NT2/D1 (cell line): ENCODE measurements at regions not wholly inside any gene's neighbourhood (a gene's known extent, or its start where the extent isn't known, plus 50 kb on each side); places are given as distances from the start of the nearest gene placed in this dataset.

ENCODE experiments used
- DNase-seq: peaks from one replicate; pipeline ENCODE4 v3.0.0-alpha.2; 2011; ENCODE audit warnings: low read depth, low spot score
- H3K27me3 ChIP-seq: 2 replicates; pipeline ENCODE4 v1.6.0; 2011; ENCODE audit warnings: mild to moderate bottlenecking; ENCODE audit not compliant: insufficient read length, insufficient read depth
- H3K36me3 ChIP-seq: 2 replicates; pipeline ENCODE4 v1.6.1; 2011; ENCODE audit warnings: mild to moderate bottlenecking, low read length, mixed read lengths; ENCODE audit not compliant: insufficient read depth, insufficient read length
- H3K4me1 ChIP-seq: 2 replicates; pipeline ENCODE4 v1.5.1; 2011; ENCODE audit not compliant: insufficient read depth, insufficient read length
- H3K4me3 ChIP-seq: 2 replicates; pipeline ENCODE4 v1.5.1; 2011; ENCODE audit warnings: low read depth; ENCODE audit not compliant: insufficient read length
- H3K9ac ChIP-seq: 2 replicates; pipeline ENCODE4 v1.6.0; 2011; ENCODE audit warnings: low read depth; ENCODE audit not compliant: insufficient read length
- H3K9me3 ChIP-seq: 2 replicates; pipeline ENCODE4 v1.5.1; 2011; ENCODE audit warnings: mild to moderate bottlenecking, low read length; ENCODE audit not compliant: insufficient read depth
- SUZ12 ChIP-seq: IDR thresholded peaks from 2 replicates; pipeline ENCODE4 v1.6.1; 2011; ENCODE audit not compliant: insufficient read length, insufficient read depth; ENCODE audit errors: extremely low read depth
- YY1 ChIP-seq: IDR thresholded peaks from 2 replicates; pipeline ENCODE4 v1.6.1; 2011; ENCODE audit not compliant: insufficient read length, insufficient read depth
- ZNF274 ChIP-seq: IDR thresholded peaks from 2 replicates; pipeline ENCODE4 v1.6.1; 2011; ENCODE audit warnings: mild to moderate bottlenecking, low read depth, low read length

DNA sequence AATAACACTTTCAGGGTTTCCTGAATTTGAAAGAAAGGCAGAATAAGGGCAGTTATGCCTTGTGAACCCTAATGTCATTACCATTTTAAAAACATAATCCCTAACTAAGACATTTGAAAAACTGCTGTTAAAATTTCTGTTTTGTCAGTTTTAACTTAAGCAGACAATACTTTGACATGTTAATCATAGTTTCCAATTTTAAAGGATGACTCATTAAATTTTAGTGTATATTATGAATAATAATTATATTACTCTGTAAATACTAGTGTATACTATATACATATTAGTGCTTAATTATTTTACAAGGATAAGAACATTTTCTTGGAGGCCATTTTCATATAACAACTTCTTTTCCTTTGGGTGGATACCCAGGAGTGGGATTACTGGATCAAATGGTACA lies 553.1 kb upstream of the BCHE start:
- Histone ChIP-seq H3K9ac (no peak overlapping the region), H3K4me3 (no peak overlapping the region), H3K27me3 (no peaks in the 10 kb centered on the region), H3K36me3 (no peaks in the 10 kb centered on the region), H3K9me3 (no peaks in the 10 kb centered on the region), H3K4me1 (no peaks in the 10 kb centered on the region)
- DNase-seq, result no peak
- TF ChIP-seq ZNF274, result no peak
- TF ChIP-seq SUZ12, result no peak
- no peak for TF ChIP-seq YY1

GRCh38 chr3:166388321-166388720 lies 551.1 kb upstream of the BCHE start:
- H3K36me3 ChIP-seq, result no peaks in the 10 kb centered on the region

DNA sequence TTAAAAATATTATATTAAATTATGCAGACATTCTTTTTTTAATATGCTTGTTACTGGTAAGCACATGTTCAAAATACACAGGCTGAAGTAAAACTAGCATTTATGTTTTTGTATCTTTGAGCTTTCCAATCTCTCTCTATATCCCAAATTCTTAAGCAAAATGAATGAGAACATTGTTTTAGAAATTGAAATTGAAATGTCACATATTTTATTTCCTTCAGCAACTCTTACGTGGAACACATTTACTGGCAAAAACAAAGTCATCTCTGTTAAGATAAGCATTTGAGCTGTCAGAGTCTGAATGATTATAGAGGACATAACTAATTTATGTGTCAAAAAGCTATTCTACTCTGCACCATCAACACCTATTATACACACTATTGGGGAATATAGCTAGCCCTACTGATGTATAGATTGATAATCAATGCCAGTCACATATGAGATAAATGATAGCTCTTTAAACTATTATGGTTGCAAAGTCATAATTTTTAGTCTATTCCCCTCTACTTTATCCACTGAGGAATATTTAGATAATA lies 535.4 kb upstream of the BCHE start:
- no peaks in the 10 kb centered on the region for H3K27me3 ChIP-seq
- H3K9ac ChIP-seq, result no peak overlapping the region
- DNase-seq, result no peak
- H3K36me3 ChIP-seq, result no peaks in the 10 kb centered on the region
- H3K4me1 ChIP-seq, result no peaks in the 10 kb centered on the region
- H3K4me3 ChIP-seq, result no peak overlapping the region
- TF ChIP-seq YY1, result no peak
- no peak for TF ChIP-seq SUZ12
- TF ChIP-seq ZNF274, result no peak
- no peaks in the 10 kb centered on the region for H3K9me3 ChIP-seq

More at GRCh38 chr3:166388321-166388720, 551.1 kb upstream of the BCHE start:
- H3K9ac ChIP-seq, result no peak overlapping the region
- H3K27me3 ChIP-seq, result no peaks in the 10 kb centered on the region
- no peaks in the 10 kb centered on the region for H3K9me3 ChIP-seq
- TF ChIP-seq YY1 (no peak), ZNF274 (no peak), SUZ12 (no peak)
- no peak overlapping the region for H3K4me3 ChIP-seq
- H3K4me1 ChIP-seq, result no peaks in the 10 kb centered on the region
- DNase-seq, result no peak

DNA sequence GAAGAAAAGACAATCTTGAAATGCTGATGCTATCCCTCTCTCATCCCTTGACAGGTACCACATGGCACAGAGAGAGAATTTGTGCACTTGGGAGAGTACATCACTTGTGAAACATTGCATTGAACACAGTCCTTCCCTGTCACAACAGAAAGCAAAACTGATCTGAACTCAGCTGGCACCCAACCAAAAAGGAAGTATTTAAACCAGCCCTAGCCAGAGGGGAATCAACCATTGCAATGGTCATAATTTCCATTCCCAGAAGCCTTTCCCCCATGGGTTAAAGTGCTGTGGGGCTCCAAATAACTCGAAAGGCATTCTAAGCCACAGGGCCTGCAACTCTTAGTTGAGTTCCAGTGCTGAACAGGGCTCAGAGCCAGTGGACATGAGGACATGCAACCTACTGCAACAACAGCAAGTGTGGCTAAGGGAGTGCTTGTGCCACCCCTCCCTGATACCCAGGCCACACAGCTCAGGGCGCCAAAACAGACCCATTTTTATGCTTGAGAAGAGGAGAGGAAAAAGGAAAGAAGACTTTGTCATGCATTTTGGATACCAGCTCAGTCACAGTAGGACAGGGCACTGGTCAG lies 530.8 kb upstream of the BCHE start:
- TF ChIP-seq ZNF274 (no peak), YY1 (no peak), SUZ12 (no peak)
- H3K27me3 ChIP-seq, result no peaks in the 10 kb centered on the region
- H3K9ac ChIP-seq, result no peak overlapping the region
- H3K4me1 ChIP-seq, result no peaks in the 10 kb centered on the region
- H3K4me3 ChIP-seq, result no peak overlapping the region
- no peaks in the 10 kb centered on the region for H3K9me3 ChIP-seq
- DNase-seq, result no peak
- no peaks in the 10 kb centered on the region for H3K36me3 ChIP-seq

DNA sequence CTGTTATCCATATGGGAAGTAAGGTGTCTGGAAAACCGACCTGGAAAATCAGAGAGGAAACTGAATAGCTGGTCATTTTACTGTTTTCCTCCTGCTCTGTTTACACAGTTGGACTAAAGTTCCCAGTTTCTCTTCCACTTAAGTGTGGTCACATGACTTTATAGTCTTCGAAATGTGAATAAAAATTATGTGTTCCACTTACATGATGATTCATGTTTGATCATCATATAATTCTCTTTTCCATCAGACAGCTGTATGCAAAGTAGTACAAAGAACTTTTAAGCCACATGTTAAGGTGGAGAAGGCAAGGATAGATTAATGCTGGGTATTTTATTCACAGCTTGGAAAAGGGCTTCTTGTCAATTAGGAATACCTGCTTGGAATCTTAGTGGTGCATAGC lies 525.5 kb upstream of the BCHE start:
- DNase-seq, result no peak
- no peak overlapping the region for H3K4me3 ChIP-seq
- no peaks in the 10 kb centered on the region for H3K27me3 ChIP-seq
- no peaks in the 10 kb centered on the region for H3K36me3 ChIP-seq
- no peaks in the 10 kb centered on the region for H3K9me3 ChIP-seq
- no peak overlapping the region for H3K9ac ChIP-seq
- H3K4me1 ChIP-seq, result no peaks in the 10 kb centered on the region
- TF ChIP-seq ZNF274 (no peak), YY1 (no peak), SUZ12 (no peak)

GRCh38 chr3:166360720-166361119 lies 523.5 kb upstream of the BCHE start:
- Histone ChIP-seq H3K9ac (no peak overlapping the region), H3K4me3 (no peak overlapping the region), H3K27me3 (no peaks in the 10 kb centered on the region), H3K9me3 (no peaks in the 10 kb centered on the region), H3K36me3 (no peaks in the 10 kb centered on the region), H3K4me1 (no peaks in the 10 kb centered on the region)
- no peak for DNase-seq
- TF ChIP-seq ZNF274 (no peak), SUZ12 (no peak), YY1 (no peak)

DNA sequence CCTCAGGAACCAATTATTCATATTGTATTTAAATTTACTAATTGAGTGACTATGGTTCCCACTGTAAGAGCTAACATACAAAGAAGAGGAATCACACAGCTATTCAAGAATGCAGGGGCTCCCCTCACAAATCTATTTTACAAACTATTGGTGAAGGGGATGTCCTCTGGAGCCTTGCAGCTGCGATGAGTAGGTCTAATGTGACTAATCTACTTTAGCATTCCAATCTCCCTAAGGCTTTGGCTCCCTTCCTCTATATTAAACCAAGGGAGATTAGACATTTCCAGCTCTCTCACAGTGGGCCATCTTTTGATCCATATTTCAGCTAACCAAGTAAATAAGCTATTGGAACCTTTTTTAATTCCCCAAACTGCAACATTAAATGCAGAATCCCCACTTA lies 514.2 kb upstream of the BCHE start:
- TF ChIP-seq YY1, result no peak
- TF ChIP-seq SUZ12, result no peak
- TF ChIP-seq ZNF274, result no peak
- Histone ChIP-seq H3K36me3 (no peaks in the 10 kb centered on the region), H3K4me3 (no peak overlapping the region), H3K9me3 (peaks cover 21% of the 10 kb centered on the region), H3K9ac (no peak overlapping the region), H3K4me1 (no peaks in the 10 kb centered on the region), H3K27me3 (no peaks in the 10 kb centered on the region)
- no peak for DNase-seq
